GM18951 (cell line): ENCODE measurements at regions not wholly inside any gene's neighbourhood (a gene's known extent, or its start where the extent isn't known, plus 50 kb on each side); places are given as distances from the start of the nearest gene placed in this dataset.
"Not testable (repeated sequence)": the region's sequence is repeated elsewhere in the genome, so short reads cannot be mapped to it uniquely, and the experiment has no call there.

Source experiments
- POLR2A ChIP-seq: IDR thresholded peaks from 4 replicates; pipeline ENCODE4 v1.6.1; 2011; ENCODE audit warnings: mild to moderate bottlenecking; ENCODE audit not compliant: insufficient read length, insufficient read depth; ENCODE audit errors: extremely low read depth
- in situ Hi-C: fragments of 300-500 bp; cut with MboI; formaldehyde crosslinking; loops from one replicate; pipeline ENCODE4 v1.12.0; 2022; ENCODE audit warnings: low sequenced_read_pairs, mixed read lengths, inconsistent platforms; ENCODE audit not compliant: unreplicated experiment

DNA sequence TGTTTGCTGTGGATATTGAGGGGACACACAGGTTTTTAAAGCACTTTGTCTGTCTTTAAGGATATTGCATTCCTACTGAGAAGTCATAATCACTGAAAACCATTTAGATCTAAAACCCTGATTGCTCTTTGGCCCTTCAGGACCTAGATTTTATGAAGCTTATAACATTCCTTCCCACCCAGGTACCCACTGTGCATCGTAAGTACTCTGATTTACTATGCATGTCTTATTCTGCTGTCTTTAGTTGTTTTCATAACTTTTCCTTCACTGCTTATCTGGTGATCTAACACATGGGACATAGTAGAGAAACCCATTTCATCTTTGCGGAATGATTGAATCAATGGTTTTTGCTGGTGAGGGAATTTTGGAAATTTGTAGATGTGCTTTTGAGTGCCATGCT is 247.0 kb upstream of the RARB start:
- in situ Hi-C loops = no loop called here
- TF ChIP-seq POLR2A = no peak

DNA sequence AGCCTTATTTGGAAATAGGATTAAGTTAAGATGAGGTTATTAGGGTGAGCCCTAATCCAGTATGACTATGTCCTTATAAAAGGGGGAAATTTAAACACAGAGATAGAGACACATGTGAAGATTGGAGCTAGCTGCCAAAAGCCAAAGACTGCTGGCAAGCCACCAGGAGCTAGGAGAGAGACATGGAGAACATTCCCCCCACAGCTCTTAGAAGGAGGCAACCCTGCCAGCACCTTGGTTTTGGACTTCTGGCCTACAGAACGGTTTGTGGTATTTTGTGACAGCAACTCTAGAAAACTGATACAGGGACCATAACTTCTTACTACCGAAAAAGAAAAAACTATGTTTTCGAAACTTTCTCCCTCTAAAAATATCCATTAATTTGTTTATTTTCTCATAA is 245.3 kb upstream of the RARB start:
- in situ Hi-C loops = no loop called here
- TF ChIP-seq POLR2A = no peak

DNA sequence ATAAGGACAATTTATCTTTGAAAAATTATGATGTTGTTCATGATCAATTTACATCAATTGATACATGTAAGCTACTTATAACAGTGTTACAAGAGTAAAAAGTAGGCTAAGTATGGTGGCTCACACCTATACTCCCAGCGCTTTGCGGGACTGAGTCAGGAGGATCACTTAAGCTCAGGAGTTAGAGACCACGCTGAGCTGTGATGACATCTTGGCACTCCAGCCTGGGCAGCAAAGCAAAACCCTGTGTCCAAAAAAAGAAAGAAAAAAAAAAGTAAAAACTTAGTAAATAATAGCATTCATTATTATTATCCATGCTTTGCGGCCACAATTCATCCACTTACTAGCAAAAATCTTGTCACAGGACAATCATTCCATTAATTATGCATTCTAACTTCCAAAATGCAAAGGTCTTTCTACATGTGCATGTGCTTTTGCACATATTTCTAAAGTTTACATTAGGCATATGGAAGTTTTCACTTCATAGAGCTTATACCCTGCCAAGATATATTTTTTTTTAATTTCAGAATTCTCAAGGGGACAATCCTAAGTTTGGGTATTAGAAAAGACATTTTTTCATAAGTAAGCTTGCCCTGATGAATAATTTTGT is 243.3 kb upstream of the RARB start:
- in situ Hi-C loops = no loop called here
- TF ChIP-seq POLR2A = no peak

DNA sequence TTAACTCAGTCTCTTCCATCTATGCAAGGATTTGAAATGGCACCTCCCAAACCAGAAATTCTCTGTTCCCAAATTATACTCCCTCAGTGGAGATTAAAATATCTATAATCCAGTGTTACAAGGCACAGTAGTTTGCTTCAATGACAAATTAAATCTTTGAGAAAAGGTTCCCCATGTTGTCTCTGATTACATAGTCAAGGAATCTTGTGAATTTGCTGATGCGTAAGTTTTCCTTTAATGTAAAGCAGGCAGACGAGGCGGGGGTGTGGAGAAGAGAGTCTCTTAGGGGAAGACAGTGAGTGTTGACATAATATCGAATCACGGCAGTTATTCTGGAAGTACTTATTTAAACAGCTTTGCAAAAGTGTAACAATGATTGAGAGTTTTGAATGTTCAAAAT is 236.4 kb upstream of the RARB start:
- TF ChIP-seq POLR2A = no peak
- in situ Hi-C loops = no loop called here

DNA sequence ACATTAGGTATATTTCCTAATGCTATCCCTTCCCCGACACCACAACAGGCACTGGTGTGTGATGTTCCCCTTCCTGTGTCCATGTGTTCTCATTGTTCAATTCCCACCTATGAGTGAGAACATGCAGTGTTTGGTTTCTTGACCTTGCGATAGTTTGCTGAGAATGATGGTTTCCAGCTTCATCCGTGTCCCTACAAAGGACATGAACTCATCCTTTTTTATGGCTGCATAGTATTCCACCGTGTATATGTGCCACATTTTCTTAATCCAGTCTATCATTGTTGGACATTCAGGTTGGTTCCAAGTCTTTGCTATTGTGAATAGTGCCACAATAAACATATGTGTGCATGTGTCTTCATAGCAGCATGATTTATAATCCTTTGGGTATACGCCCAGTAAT is 228.5 kb upstream of the RARB start:
- in situ Hi-C loops = not testable (repeated sequence)

DNA sequence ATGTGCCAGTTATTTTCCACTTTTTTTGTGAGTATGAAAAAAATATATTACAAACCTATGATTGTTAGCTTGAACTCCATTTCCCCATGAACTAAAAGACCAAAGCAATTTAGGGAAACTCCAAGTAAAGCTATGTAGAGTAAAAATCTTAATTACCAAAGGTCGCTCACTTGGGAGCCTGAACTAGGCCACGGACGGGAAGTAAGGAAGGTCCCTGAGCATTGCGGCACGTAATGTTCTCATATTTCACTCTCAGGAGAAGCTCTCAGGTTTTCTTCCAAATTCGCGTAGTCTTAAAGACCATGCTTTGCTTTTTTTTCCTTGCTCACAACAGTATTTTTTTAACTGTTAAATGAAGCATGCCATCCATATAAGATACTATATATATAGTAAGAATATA is 215.3 kb upstream of the RARB start:
- in situ Hi-C loops = no loop called here
- no peak for TF ChIP-seq POLR2A

DNA sequence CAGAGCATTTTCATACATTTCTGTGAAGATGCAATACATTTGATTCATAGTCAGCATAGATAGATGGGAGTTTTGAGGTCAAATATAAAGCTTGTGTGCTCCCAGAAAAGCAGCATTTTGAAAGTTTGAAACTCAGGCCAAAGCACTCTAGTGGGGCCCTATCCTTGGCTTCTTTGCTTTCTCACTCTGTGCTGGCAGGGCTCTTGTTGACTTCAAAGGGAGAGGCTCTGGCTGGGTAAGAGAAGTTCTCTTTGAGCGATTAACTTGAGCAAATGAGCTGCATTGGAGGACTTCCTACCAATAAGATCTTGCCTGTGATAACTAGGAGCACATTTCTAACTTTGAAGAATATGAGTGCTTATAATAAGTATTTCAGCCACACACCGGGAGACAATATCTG is 214.0 kb upstream of the RARB start:
- in situ Hi-C loops = no loop called here
- TF ChIP-seq POLR2A = no peak

DNA sequence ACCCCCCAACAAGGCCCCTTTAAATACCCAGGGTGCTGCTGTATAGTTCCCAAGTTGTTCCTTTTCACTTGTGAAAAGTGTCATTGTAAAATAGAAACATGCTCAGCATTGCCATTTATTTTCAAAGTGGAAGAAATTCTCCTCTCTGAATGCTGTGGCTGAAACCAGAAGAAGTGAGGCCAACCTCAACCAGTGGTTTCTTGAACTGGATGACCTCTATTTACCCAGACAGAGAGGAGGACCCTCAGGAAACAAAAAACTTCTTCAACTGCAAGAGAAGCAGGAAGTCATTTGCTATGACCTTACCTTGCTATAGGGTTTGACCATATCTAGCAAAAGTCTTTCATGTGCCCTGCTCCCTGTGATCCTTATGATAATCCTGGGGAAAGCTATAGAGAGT is 209.7 kb upstream of the RARB start:
- in situ Hi-C loops = no loop called here
- no peak for TF ChIP-seq POLR2A

DNA sequence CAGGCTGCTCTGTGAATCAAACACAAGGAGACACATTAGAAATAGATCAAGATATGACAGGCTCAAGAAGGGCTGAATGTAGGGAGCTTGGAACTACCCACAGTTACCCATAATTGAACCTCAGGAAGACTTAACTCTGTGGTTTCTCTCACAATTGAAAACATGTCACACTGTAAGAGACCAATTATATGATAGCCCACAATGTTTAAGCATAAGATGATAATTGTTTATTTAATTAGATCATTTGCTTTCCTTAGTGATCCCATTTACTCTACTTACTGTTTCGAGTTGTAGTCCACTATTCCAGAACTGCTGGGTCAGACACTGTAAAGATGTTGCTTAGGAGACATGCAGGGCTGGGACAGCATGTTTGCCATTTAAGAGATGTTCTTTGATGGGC is 201.3 kb upstream of the RARB start:
- in situ Hi-C loops = no loop called here
- TF ChIP-seq POLR2A = no peak

DNA sequence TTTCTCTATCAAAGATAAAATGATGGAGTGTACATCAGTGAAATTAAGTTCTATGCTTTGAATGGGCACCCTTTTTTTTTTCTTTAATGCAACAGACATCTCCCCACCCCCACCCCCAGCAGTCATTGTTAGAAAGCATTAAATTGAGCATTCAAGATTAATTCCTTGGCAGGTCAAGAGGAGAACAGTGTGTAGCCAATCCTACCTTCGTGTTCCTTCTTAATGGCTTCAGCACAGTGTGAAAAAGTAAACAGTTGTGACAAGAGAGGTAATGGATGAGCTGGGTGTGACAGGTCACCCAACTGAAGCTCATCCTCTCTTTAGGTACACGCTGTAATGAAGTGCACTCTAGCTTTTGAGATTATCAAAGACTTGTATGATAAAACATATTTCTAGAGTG is 198.5 kb upstream of the RARB start:
- in situ Hi-C loops = no loop called here
- no peak for TF ChIP-seq POLR2A

DNA sequence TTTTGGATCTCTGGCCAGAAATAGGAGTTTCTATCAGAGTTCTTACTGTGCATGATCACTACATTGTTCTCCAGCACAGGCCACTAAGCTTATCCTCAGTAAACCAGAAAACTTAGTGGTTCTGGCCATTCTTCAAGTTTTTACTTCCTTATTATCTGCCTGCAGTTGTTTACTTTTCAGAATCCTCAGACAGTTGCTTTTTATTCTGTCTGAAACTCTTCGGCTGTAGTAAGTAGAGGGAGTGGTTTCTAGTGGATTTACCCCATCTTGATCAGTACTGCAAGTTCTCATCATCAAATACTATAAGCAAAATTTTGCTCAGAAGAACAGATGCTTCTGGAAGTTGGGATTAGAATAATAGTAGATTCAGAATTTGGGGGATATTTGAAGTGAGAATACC is 193.0 kb upstream of the RARB start:
- TF ChIP-seq POLR2A = no peak
- in situ Hi-C loops = no loop called here

DNA sequence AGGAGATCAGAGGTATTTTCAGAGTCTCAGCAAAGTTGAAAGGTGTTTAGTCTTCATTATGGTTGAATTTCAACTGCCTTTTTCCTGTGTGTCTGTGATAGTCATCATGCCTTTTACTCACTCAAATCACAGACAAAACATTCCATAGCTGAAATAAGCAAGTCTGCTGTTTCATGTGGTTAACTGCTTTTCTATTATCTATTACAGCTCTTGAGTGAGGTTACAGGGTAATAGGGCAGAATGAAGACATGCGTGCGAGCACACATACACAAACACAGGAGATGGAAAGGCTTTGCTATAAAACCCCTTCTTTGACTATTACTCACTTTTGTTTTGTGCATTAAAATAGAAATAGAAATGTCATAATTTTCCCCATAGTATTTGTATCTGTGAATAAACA is 192.6 kb upstream of the RARB start:
- no peak for TF ChIP-seq POLR2A
- in situ Hi-C loops = no loop called here

DNA sequence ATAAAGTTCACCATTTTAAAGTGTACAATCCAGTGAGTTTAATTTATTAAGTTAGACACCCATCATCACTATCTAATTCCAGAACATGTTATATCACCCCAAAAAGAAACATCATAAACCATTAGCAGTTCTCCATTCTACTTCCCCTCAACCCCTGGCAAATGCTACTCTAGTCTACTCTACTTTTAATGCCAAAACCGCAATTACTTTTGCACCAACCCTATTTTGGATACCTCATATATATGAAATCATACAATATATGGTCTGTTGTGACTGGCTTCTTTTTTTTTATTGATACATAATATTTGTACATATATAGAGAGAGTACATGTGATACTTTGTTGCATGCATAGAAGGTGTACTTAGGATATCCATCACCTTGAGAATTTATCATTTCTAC is 190.5 kb upstream of the RARB start:
- no peak for TF ChIP-seq POLR2A
- in situ Hi-C loops = no loop called here

DNA sequence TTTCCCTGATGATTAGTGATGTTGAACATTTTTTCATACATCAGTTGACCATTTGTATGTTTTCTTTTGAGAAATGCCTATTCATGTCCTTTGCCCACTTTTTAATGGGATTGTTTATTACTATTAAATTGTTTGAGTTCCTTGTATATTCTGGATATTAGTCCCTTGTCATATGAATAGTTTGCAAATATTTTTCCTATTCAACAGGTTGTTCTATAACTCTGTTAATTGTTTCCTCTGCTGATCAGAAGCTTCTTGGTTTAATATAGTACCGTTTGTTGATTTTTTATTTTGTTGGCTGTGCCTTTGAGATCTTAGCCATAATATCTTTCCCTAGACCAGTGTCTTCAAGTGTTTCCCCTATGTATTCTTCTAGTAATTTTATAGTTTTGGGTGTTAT is 189.0 kb upstream of the RARB start:
- in situ Hi-C loops = no loop called here
- no peak for TF ChIP-seq POLR2A

DNA sequence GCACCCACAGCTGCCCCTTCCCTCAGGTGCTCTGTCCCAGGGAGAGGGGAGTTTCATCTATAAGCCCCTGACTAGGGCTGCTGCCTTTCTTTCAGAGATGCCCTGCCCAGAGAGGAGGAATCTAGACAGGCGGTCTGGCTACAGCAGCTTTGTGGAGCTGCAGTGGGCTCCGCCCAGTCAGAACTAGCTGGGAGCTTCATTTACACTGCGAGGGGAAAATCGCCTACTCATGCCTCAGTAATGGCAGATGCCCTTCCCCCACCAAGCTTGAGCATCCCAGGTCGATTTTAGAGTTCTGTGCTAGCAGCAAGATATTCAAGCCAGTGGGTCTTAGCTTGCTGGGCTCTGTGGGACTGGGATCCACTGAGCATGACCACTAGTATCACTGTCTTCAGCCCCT is 181.2 kb upstream of the RARB start:
- in situ Hi-C loops = no loop called here
- no peak for TF ChIP-seq POLR2A
